EL (cell line): ENCODE measurements at regions not wholly inside any gene's neighbourhood (a gene's known extent, or its start where the extent isn't known, plus 50 kb on each side); places are given as distances from the start of the nearest gene placed in this dataset.

Source experiments
- DNase-seq: peaks from one replicate; pipeline ENCODE4 v3.0.0-alpha.2; 2016

DNA sequence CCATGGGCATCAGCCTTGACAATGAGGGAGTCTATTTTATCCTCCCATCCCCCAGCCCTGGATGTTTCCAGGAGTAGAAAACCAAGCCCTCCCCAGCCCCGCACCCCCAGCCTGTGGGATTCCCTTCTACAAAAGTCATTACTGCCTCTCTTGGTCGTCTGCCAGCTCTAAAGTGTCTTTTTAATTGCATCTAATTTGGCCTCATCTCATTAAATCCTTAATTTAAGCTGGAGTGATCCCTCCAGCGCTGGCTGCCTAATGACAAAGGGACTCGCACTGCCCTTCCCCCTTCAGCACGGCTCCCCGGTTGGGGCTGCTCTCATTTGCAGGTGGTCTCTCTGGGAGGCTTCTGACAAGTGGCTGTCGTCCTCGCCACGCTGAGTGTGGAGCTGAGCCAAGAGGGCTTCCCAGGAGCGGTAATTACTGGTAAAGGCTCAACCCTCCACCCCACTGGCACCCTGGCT is 107.9 kb upstream of the ALDH1B1 start:
- no peak for DNase-seq

DNA sequence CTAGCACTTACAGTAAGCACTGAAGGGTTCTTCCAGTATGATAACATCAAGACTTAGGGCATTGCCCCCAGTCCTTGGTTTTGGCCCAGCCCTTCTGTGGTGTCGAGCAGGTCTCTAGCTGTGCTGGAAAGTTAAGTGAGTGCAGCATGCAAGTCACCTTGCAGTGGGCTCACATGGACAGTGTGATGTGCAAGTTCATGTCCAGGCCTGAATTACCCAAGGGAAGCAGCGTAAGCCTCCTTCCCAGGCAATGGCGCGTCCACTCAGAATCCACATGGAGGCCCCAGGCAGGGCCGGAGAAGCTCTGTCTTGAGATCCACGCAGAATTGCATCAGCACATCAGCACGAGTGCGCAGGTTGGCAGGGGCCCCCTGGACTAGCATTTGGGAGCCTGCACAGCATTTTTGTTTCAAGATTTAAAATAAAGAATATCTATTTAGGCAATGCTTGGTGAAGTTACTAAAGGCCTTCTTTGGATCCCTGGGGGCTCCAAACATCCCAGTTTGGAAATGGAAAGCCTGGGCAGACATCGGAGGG is 108.4 kb upstream of the ALDH1B1 start:
- DNase-seq, result no peak

- no peak for DNase-seq
These were observed 109.7 kb upstream of the ALDH1B1 start for GRCh38 chr9:38282756-38283155.

- DNase-seq, result no peak
These were observed 110.6 kb upstream of the ALDH1B1 start for GRCh38 chr9:38281917-38282316.

DNA sequence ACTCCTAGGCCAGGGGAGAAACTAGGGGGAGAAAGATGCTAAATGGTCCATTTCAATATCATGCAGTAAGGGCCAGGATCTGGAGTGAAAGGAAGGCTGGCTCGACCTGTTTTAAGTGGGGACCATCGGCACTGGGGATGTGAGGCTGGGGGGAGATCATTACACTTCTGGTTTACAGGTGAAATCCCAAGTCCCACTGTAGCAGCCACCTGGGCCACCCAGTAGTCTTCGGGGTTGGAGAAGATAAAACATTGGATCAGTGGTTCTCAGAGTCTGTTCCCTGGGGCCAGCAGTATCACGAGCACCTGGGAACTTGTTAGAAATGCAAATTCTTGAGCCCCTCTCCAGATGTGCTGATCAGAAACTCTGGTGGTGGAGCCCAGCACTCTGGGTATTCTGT is 111.3 kb upstream of the ALDH1B1 start:
- no peak for DNase-seq

- DNase-seq, result no peak
These were observed 112.2 kb upstream of the ALDH1B1 start for GRCh38 chr9:38280251-38280800.

GRCh38 chr9:38278931-38279679 is 113.4 kb upstream of the ALDH1B1 start:
- DNase-seq, result no peak

DNA sequence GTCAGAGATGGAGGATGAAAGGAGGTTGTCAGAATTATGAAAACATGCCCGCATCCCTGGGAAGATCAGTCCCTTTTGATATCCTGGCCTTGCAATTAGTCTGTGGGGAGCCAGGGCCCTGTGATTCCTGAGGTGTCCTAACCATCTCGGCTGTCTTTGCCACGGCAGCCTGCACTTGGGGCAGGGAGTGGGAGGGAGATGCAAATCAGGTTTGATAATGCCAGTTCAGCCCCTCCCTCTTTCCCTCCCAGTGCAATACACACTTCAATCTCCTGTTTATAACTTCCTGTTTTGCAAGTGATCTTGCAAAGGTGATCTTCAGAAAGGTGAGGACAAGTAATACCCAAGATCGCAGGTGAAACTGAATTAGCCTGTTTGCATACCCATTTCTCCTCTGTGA is 114.0 kb upstream of the ALDH1B1 start:
- DNase-seq, result no peak

DNA sequence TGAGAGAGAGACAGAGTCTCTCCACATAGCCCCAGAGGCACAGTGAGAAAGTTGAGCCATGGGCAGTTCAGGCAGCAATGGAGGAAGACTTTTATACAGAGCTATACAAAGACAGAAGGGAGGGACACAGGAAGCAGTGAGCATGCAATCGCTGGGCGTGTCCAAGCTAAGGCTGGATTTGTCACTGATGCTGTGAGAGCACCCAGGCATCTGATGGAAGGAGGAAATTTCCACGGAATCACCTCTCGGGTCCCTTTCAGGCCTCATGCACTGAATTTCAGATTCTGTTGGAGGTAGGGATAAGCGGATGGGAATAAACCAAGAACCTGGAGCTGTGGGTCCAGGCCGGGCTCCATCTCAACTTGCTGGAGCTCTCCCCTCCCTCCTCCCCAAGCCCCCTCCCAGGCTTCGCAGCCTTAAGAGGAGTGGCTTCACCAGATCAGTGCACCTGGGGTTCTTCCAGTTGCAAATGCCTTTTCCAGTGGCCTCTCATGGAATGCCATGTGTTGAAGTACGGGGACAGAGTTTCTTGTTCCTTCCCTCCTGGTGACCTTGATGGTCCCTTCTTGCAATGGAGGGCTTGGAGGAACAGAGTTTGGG is 114.8 kb upstream of the ALDH1B1 start:
- DNase-seq, result no peak

GRCh38 chr9:38276771-38277439 is 115.6 kb upstream of the ALDH1B1 start:
- no peak for DNase-seq

DNA sequence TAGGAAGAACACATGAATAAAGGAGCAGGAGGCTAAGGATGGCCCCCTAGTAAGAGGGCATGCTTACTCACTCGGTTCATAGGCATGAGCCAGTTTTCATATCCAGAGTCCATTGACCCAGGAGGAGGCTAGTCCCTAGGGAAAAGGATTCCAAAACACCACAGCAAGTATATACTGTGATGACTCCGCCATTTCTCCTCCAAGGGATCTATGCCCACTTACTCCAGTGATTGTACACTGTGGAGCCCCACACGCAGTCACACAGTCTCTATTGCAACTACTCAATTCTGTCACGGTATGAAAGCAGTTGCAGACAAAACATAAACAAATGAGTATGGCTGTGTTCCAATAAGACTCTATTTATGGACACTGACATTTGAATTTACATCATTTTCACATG is 117.7 kb upstream of the ALDH1B1 start:
- no peak for DNase-seq

GRCh38 chr9:38272710-38273109 is 119.8 kb upstream of the ALDH1B1 start:
- no peak for DNase-seq

DNA sequence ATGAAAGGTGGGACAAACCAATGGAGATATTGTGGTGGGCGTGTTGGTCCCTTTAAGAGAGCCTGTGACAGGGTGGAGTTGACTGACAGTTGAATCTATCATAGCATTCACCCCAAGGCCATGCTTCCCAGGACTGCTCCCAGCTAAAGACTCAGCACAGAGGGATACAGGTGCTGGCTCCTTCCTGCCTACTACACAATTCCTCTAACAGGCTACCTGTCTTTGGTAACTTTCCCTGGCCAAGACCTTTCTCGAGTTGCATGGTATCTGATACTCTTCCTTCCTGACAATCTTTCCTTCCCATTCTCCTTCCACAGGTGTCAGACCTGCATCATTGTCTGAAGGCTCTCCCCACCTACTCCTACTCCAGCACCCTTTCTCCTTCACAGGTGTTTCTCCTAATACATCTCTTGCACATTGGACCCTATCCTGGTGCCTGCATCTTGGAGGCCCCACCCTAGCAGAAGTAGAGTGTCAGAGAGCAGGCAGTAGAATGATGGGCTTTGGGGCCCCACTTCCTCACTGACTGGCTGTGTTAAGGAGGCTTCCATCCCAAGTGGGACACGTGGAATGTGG is 120.7 kb upstream of the ALDH1B1 start:
- no peak for DNase-seq

DNA sequence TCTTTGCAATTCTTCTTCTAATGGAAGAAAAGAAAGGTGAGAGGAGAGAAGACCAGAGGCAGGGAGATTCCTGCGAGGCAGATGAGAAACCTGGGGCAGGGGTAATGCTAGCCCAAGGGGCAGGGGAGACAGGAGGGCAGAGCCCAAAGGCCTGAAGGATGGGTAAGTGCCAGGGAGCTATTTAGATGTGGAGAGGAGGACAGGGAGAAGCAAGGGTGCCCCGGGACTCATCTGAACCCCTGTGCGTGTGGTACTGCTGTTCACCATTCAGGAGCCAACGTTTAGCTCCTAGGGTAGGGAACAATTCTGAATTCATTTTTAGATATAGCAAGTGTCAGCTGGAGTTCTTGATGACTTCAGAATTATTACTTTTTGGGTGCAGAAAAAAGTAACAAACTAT is 122.7 kb upstream of the ALDH1B1 start:
- DNase-seq, result no peak

DNA sequence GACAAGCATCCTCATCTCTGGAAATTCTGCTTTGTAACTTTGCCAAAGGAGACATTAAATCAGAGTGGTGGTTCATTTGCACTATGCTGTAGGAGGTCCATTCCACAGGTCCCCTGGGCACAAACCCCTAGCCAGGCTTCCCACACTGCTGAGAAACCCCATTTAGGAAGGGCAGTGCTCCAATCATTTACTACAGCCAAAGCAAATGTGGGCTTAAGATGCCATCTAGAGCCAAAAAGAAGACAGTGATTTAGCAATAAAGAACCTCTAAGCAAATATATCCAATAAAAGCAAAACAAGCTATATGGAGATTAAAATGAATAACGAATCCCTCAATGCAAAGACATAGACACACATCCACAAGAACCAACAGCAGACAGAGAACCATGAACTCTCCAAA is 129.0 kb upstream of the ALDH1B1 start:
- DNase-seq, result peak; percentile 40

- no peak for DNase-seq
These were observed 132.8 kb upstream of the ALDH1B1 start for GRCh38 chr9:38259519-38260218.

DNA sequence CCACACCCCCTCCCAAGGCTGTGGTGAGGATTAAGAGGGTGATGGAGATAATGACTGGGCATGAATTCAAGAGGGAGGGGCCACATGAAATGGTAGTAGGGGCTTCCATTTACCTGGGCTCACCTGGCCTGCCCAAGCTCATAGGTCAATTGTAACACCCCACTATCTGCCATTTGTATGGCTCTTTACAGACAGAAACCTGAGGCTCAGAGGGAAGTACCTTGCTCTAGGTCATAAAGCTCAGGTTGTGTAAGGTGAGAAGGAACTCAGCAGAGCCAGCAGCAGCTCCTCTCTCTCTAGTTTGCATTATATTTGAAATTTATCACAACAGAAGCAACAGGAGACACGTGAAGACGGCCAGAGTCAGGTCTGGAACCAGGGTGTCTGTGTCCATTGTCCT is 133.4 kb upstream of the ALDH1B1 start:
- DNase-seq, result no peak

- DNase-seq, result no peak
These were observed 134.8 kb upstream of the ALDH1B1 start for GRCh38 chr9:38257626-38258215.

DNA sequence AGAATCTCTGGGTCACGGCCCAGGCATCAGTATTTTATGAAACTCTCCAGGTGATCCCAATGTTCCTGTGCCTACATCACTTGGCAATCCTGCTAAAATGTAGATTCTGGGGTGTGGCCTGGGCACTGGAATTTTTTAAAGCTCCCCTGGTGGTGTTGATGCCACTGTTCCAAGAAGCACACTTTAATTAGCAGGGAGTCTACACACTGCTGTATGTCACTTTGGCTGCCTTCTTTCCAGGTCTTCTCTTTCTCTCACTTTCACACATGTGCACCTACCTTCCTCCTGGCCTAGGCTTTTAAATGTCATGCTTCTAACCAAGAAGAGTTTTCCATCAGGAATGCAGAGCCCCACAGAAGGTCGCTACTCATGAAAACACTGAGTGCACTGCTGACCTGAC is 136.0 kb upstream of the ALDH1B1 start:
- DNase-seq, result no peak

DNA sequence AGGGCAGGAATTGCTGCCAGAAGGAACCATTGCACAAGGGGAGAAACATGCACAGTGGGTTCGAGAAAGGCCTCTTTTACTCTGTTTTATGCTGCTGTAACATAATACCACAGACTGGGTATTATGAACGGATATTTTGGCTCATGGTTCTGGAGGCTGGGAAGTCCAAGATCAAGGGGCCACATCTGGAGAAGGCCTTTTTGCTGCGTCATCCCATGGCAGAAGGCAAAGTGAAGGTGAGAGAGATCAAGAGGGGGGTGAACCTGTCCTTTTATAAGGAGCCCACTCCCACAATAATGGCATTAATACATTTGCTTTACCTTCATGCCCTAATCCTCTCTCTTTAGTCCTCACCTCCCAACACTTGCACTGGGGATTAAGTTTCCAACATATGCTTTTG is 136.9 kb upstream of the ALDH1B1 start:
- no peak for DNase-seq

DNA sequence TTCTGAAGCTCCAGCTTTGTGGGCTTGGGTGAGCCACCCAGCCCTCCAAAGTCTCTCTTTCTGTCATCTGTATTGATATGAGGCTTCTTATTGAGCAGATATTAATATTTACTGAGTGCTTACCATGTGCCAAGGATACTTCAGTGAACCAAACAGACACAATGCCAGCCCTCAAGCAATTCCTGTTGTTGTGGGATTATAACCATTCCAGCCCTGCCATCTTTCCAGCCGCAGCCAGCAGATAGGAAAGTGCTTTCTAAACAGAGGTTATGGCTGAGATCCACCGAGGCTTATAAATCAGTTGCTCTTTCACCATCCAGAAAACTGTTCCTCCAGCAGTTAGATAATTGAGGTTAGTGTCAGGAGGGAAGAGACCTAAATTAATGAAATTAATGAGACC is 137.7 kb upstream of the ALDH1B1 start:
- DNase-seq, result no peak

- DNase-seq, result no peak
These were observed 138.4 kb upstream of the ALDH1B1 start for GRCh38 chr9:38254151-38254550.
